Heart right ventricle (tissue), 16 donors: ENCODE measurements at regions not wholly inside any gene's neighbourhood (a gene's known extent, or its start where the extent isn't known, plus 50 kb on each side); places are given as distances from the start of the nearest gene placed in this dataset.

Experiments used
- ATAC-seq, 8 donors: fragments of 200-7000 bp; cut with Tn5 transposase; one replicate each; pipeline ENCODE4 v1.9.1; 2020; ENCODE audit warnings: mild to moderate bottlenecking in 8 of 8, moderate library complexity in 8 of 8, moderate number of reproducible peaks in 1 of 8
- DNase-seq, 2 donors: peaks; one replicate each; pipeline ENCODE4 v3.0.0-alpha.2; 2020
- H3K27ac ChIP-seq, 10 donors: fragments of 200-600 bp; sonication (generic) in 2 of 10; one replicate each; pipeline versions ENCODE4 v1.5.0 to v1.8.0; 2020 to 2022; ENCODE audit warnings: mild to moderate bottlenecking in 3 of 10
- H3K27me3 ChIP-seq, 7 donors: fragments of 200-600 bp; one replicate each; pipeline ENCODE4 v1.8.0; 2021 to 2022; ENCODE audit warnings: mild to moderate bottlenecking in 2 of 7
- H3K36me3 ChIP-seq, 9 donors: fragments of 200-600 bp; sonication (generic) in 1 of 9; one replicate each; pipeline versions ENCODE4 v1.5.0 to v1.8.0; 2020 to 2022; ENCODE audit warnings: mild to moderate bottlenecking in 2 of 9
- H3K4me1 ChIP-seq, 9 donors: fragments of 200-600 bp; sonication (generic) in 1 of 9; one replicate each; pipeline versions ENCODE4 v1.5.0 to v1.8.0; 2020 to 2022; ENCODE audit warnings: mild to moderate bottlenecking in 4 of 9
- H3K4me3 ChIP-seq, 10 donors: fragments of 200-600 bp; sonication (generic) in 2 of 10; one replicate each; pipeline versions ENCODE4 v1.5.0 to v1.8.0; 2020 to 2022; ENCODE audit warnings: mild to moderate bottlenecking in 7 of 10, moderate library complexity in 2 of 10
- H3K9me3 ChIP-seq, 11 donors: fragments of 200-600 bp in 10 of 11; sonication (generic) in 2 of 11; one replicate each; pipeline versions ENCODE4 v1.5.0 to v1.8.0; 2013 to 2022; ENCODE audit warnings: mild to moderate bottlenecking in 2 of 11, control low read depth in 1 of 11, moderate library complexity in 1 of 11
- CTCF ChIP-seq, 9 donors: fragments of 200-600 bp; sonication (generic) in 2 of 9; IDR thresholded peaks; one replicate each; pipeline versions ENCODE4 v1.5.0 to v1.8.0; 2021 to 2022; ENCODE audit warnings: antibody characterized with exemption in 9 of 9, mild to moderate bottlenecking in 5 of 9, moderate library complexity in 1 of 9
- WGBS, 2 donors: extraction: QIAGEN DNeasy Blood & Tissue Kit; methylation state at CpG; one replicate each; pipeline ENCODE4 v1.1.7; 2013; ENCODE audit warnings: inconsistent platforms in 1 of 2; 5-methylcytosine and 5-hydroxymethylcytosine counted together
- intact Hi-C, 10 donors: fragments of 100-400 bp; cut with DNase I; formaldehyde crosslinking; loops; one replicate each; pipeline versions ENCODE4 v1.11.1 to v1.14.2; 2022
- donor health status: Arrhythmogenic right ventricular cardiomyopathy.
- donor health status: ischemic (EF 13 %, LVEDD 7.1; RV severe dilation, severe dysfunction).
- donor health status: healthy with polysubstance abuse.
- donor health status: DM: no; HTN: yes; CAD: no.
- donor health status: DM: no; HTN: no; CAD: no.
- donor health status: ischemic (EF 25% LVEDD 6.9; RV normal size, moderate dysfunction).
- donor health status: ischemic (EF 25% LVEDD 5.7; RV mildly dilated, moderate dysfunction).
- donor health status: healthy.
- donor health status: DM: yes; HTN: yes; CAD: no.
- donor health status: Ischemic cardiomyopathy.
- donor health status: ischemic (EF 35%, LVEDD 5.7; RV mildly dilated, moderate dysfunction).
- donor health status: nonischemic (EF 11% LVEDD 7.7; RV severe dilation, severe dysfunction).
- donor health status: DM: yes; HTN: yes; CAD: no.
- donor health status: PGD.
- donor health status: ischemic (EF 29% LVEDD 5.4; RV normal size, mild dysfunction).
- donor health status: nonischemic (EF 23%, LVEDD 6.1; RV moderate dilation, normal function).

- Histone ChIP-seq H3K9me3 (no peaks in the 10 kb centered on the region), H3K4me3 (no peak overlapping the region), H3K36me3 (no peaks in the 10 kb centered on the region), H3K4me1 (peaks cover 0 to 27% (median 13%) of the 10 kb centered on the region in 9 donors), H3K27ac (no peak overlapping the region), H3K27me3 (no peaks in the 10 kb centered on the region)
- intact Hi-C loops = no loop called here
- DNase-seq (no peak), ATAC-seq (no peak)
- 65 to 78% methylated on average over 5 of the region's 5 CpGs for WGBS, 2 donors
- TF ChIP-seq CTCF (IDR thresholded peaks at IDR 0.05) = no peak
These were observed 153.5 kb downstream of the SLC28A3 start for GRCh38 chr9:84187090-84187489.

GRCh38 chr9:84189904-84190303 is 150.7 kb downstream of the SLC28A3 start:
- no peak for DNase-seq
- TF ChIP-seq CTCF (IDR thresholded peaks at IDR 0.05) = no peak
- H3K27me3 ChIP-seq = no peaks in the 10 kb centered on the region
- intact Hi-C loops = no loop called here
- WGBS, 2 donors = 77 to 88% methylated on average over 7 of the region's 7 CpGs
- no peak overlapping the region for H3K4me3 ChIP-seq
- ATAC-seq = no peak
- H3K36me3 ChIP-seq = no peaks in the 10 kb centered on the region
- peaks cover 0 to 18% (median 0%) of the 10 kb centered on the region in 9 donors for H3K4me1 ChIP-seq
- H3K9me3 ChIP-seq = peaks cover 0 to 4% (median 0%) of the 10 kb centered on the region in 11 donors
- no peak overlapping the region for H3K27ac ChIP-seq

- peaks cover 0 to 4% (median 0%) of the 10 kb centered on the region in 11 donors for H3K9me3 ChIP-seq
- no peak for TF ChIP-seq CTCF (IDR thresholded peaks at IDR 0.05)
- WGBS, 2 donors = 78 to 83% methylated on average over 2 of the region's 2 CpGs
- H3K27me3 ChIP-seq = no peaks in the 10 kb centered on the region
- ATAC-seq (no peak), DNase-seq (no peak)
- no peaks in the 10 kb centered on the region for H3K36me3 ChIP-seq
- no peak overlapping the region for H3K4me3 ChIP-seq
- peaks cover 0 to 18% (median 0%) of the 10 kb centered on the region in 9 donors for H3K4me1 ChIP-seq
- intact Hi-C loops = no loop called here
- H3K27ac ChIP-seq = no peak overlapping the region
These were observed 150.1 kb downstream of the SLC28A3 start for GRCh38 chr9:84190411-84190810.

GRCh38 chr9:84206801-84207370 is 133.7 kb downstream of the SLC28A3 start:
- peak overlapping the region in 2 of 10 donors; percentile 15 to 18 for H3K4me3 ChIP-seq
- ATAC-seq (no peak), DNase-seq (no peak)
- 59 to 69% methylated on average over 9 of the region's 9 CpGs for WGBS, 2 donors
- H3K36me3 ChIP-seq = no peaks in the 10 kb centered on the region
- intact Hi-C loops = no loop called here
- no peaks in the 10 kb centered on the region for H3K9me3 ChIP-seq
- H3K27ac ChIP-seq = peak overlapping the region in 5 of 10 donors; percentile 6 to 62 (median 42)
- TF ChIP-seq CTCF (IDR thresholded peaks at IDR 0.05) = no peak
- peaks cover 0 to 16% (median 5%) of the 10 kb centered on the region in 9 donors for H3K4me1 ChIP-seq
- H3K27me3 ChIP-seq = no peaks in the 10 kb centered on the region
